Ramos (cell line): ENCODE measurements at regions not wholly inside any gene's neighbourhood (a gene's known extent, or its start where the extent isn't known, plus 50 kb on each side); places are given as distances from the start of the nearest gene placed in this dataset.

Source experiments
- in situ Hi-C: fragments of 300-500 bp; cut with MboI; formaldehyde crosslinking; loops from one replicate; pipeline ENCODE4 v1.14.3; 2022; ENCODE audit warnings: low sequenced_read_pairs; ENCODE audit not compliant: unreplicated experiment

DNA sequence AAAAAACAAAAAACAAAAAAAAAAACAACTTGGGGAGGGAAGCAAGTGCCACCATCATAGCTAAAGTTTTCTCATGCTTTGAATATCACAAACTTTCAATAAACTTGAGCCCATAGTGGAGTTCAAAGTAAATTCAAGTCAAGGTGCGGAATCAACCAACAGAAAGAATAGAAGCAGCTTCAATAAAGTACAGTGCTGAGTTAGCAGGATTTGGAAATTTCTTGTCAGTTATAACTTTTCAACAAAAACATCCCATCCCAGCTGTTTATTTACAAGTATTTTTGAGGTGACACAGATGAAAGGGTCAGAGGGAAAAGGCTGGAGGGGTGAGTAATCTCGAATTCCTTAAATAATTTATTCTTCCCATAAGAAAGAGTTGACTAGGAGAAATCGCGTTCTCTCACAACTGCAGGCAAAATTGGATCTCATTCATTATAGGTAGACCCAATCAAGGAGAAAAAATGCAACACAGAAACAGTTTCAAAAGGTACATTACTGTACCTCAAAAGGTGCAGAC lies 477.4 kb upstream of the RASGRP1 start:
- in situ Hi-C loops: no loop called here

DNA sequence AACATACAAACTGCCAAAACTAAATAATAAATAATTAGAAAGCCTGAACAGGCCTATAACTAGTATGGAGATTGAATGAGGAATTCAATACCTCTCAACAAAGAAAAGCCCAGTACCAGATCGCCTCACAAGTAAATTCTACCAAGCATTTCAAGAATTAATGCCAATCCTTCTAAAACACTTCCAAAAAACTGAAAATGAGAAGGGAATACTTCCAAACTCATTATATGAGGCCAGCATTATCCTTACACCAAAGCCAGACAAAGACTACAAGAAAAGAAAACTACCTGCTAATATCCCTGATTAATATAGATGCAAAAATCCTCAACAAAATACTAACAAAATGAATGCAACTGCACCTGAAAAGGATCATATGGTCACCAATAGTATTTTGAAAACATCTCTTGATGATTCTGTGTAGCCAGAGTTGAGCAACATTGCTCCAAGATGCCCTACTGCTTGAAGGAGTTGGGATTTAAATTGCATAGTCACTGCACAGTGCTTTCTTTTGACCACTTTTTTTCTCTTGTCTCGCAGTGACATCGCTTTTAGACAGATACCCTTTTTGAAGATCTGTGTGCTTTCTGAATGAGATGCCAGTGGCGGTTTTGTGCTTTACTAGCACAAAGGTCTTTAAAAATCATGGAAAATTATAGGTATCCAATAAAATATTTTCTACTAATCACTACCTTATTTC lies 487.2 kb upstream of the RASGRP1 start:
- in situ Hi-C loops: no loop called here

DNA sequence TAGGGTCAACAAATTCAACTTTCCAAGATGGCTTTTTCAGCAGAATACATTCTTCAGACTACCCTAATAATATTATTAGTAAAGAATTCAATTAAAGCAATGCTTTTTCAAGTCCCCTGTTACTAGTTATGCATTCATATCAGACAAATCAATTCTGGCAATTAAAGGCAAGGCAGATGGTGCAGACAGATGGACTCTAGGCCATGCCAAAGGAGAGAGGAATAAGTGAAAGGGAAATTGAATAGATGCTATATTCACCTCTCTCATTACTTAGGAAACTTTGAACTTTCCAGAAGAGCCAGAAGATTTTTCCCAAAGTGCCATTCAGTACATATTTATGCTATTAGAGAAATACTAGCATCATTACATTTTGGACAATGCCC lies 487.7 kb upstream of the RASGRP1 start:
- in situ Hi-C loops: no loop called here

DNA sequence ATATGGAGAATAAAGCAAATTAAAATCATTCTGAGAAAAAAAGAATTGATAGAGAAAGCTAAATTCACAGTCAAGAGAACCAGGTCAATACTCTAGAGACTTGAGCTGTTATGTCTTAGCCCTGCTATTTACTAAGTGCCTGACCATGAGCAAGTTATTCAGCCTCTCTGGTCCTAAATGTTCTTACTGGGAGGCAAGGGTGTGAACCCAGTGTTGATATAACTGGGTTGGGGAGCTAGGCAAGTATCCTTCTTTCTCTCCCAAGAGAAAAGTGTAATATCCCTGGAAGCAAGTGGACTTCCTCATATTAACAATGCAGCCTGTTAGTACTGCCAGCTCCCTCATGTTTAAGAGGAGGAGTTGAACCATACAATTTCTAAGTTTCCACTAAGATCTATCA lies 488.9 kb upstream of the RASGRP1 start:
- in situ Hi-C loops: no loop called here

DNA sequence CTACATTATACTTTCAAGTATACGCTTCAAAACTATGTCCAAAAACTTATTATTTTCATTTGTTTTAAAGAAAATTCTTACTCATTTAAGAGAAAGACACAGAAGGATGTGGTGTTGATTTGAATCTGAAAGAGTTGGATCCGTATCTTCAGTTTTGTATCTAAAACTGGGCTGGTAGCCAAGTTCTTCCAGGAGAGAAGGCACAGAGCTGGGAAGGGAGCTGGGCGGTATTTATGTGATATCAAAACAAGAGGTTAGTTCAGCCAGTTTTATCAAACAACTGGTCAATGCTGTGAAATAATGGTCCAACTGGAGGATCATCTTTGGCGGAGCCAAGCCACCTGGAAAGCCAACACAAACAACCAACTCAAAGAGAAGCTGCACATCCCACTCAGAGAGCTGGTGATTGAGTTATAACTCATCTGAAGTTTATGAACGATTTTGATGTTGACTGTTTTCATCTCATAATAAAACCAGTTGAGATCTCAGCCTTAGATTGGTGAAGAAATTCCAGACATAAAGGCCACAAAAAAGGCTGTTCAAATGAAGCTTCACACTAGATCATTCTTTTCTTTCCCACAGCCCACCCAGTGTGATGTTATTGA lies 489.6 kb upstream of the RASGRP1 start:
- in situ Hi-C loops: no loop called here

DNA sequence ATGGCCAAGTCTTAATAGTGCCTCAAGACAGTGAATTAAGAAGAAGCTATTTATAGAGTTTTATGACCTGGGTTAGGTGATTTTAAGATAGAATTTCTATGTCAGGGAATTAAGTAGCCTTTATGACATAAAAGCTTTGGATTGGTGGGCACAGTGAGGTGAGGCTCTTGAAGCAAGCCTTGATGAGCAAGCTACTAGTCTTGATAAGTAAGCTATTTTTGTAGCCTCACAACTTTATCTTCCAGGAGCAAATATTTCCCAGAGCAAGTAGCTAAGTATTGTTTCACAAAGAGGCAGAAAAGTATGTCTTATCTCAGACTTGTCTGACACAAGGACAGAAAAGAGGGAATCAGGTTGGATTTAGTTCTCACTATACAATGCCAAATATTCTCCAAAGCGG lies 491.7 kb upstream of the RASGRP1 start:
- in situ Hi-C loops: no loop called here

DNA sequence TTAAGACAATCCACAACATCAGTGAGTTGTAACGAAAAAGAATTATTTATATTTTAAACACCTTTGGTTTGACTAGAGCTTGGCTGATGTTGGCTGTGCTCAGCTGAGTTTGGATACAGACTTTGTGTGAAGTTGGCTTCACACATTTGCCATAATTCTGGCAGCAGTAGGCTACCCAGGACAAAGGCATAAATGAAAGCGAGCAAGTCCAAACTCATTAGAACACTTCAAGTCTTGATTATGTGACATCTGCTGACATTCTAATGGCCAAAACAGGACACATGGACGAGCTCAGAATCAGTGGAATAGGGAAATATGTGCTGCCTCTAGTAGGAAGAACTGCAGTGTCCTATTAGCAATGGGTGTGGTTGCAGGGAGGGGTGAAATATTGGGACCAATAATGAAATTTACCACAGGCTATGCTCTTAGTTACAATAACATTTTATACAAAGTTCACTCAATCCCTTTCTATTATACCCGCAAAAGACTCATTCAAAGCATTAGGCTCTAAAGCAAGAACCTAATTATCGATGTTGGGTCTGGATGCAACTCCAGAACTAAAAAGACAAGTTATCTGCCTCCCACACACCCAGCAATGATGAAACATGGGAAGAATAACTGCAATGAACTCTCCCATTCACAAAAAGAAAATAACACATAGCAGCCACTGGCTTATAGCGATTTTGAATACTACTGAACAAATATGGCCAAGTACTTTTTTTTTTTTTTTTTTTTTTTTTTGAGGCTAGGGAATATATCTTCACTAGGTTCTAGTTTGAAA lies 493.9 kb upstream of the RASGRP1 start:
- in situ Hi-C loops: no loop called here

DNA sequence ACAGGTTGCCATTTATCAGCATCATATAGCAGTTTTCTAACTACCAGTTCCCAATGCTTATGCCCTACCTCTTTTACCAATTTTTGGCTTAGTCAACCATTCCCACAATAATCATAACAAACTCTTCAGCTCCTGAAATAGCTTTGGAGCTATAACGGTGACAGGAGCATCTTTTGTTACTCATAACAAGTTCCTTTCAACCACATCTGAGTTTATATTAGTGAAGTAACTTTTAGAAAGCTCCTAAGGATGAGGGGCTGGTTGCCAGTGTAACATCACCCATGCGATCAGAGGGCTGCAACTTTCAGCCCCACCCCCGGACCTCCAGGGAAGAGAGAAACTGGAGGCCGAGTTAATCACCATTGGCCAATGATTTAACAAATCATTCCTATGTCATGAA lies 495.3 kb upstream of the RASGRP1 start:
- in situ Hi-C loops: no loop called here

DNA sequence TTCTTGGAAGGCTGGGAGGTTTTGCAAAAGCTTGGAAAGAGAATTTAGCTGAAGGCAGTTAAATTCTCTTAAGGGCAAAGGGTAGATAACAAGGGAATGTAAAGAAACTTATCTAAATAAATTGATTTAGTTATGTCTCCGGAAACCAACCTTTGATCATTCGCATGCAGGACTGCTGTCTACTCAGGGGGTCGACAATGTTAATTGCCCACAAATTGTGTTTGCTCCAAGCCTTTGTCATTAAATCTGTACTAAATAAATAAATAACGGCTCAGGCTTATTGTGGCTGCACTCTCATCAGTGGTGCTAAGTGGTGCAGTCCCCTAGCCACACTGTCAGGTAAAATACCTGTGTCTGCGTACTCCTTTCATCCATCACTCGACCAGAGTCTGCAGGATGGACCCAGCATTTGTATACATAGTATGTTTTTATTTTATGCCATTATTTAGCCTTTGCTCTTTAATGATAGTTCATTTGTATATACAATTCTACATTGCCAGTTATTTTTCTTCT lies 497.4 kb upstream of the RASGRP1 start:
- in situ Hi-C loops: no loop called here

DNA sequence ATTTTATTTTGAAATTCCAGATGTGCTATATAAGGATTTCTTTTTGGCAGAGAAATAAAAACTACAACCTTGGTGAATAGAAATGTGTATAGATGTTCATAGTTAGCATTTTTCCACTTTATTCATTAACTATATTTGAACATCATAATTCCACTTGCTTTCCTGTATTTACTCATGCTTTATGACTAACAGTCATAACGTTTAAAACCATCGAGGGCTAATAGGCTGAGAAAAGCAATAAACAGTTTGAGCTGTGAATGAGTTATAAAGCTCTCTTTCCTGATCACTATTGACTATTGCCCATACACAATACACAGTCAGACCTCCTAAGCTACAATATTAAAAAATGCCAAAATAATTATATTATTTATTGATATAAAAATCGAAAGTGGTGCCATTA lies 502.1 kb upstream of the RASGRP1 start:
- in situ Hi-C loops: no loop called here

DNA sequence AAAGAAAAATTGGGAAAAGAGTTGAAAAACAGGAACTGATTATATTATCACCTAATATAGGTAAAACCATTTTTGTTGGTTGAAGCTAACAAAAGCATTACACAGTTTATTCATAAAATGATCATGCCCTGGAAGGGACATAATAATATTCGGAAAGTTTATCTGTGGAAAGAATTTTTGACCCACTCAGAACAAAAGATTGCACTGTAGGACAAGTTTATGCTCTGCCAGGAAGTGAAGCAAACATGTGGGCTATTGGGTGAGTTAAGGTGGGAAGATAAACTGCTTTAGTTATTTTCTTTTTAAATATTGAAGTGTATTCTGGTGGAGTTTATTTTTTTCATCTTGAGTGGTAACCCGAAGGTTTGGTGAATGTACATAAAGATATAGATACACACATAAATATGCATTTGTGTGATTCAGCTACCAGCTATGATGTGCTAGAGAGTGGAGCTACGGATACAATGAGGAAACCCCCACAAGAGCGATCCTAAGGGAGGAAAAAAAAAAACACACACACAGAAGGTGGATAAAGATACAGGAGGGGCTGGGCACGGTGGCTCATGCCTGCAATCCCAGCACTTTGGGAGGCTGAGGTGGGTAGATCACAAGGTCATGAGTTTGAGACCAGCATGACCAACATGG lies 506.4 kb upstream of the THBS1 start:
- in situ Hi-C loops: no loop called here

DNA sequence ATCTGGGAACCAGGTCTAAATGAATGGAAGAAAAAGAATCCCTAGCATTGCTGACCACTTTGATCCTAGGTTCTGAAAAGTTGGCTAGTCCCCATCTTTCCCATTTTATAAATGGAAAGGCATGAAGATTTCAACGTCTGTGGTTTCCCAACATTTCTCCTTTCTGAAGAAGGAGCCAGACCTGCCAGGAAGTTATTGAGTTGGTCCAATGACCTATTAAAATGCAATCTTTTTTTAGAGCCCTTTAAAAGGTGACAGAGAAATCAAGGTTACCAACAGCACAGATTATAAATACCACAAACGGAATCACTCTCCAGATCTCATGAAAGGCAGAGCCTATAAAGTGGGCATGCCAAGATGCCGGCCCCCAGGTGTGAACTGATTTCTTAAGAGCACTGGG lies 505.6 kb upstream of the THBS1 start:
- in situ Hi-C loops: no loop called here

DNA sequence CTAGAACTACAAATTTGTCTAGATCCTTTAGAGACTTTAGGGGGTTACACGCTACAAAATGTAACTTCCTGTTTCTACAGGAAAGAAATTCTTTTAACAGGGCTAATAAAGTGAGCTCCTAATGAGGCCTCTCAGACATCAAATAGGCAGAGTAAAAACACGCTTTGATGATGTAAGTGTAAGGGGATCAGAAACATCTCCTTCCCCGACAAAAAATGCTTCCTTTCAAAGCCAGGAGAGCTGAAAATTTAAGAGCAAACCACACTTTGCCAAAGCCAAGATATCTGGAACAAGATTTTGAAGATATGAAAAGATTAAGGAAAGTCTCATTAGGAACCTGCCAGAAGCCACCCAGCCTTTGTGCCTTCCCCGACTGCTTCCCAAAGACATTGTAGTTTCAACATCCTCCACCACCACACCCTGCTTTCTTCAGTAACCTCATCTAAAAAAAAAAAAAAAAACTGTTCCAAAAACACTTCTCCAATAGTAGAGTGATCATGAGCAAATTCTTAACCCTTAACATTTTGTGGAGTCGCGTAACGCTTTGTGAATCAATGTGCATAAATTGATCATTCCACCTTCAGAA lies 505.0 kb upstream of the THBS1 start:
- in situ Hi-C loops: no loop called here

DNA sequence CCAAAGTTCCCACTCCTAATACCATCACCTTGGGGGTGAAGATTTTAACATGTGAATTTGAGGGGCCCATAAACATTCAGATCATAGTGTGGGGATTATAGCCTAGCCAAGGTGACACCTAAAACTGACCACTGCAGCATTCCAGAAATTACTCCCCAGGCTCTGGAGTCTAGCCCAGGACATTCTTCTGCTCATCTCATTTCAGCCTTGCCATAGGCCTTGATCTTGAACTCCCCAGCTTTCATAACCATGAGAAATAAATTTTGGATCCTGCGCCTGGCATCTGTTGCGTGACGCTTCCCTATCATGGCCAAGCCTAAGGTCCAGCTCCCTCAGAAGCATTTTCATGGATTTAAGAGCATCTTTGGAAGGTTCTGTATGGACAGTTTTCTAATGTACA lies 502.9 kb upstream of the THBS1 start:
- in situ Hi-C loops: no loop called here

DNA sequence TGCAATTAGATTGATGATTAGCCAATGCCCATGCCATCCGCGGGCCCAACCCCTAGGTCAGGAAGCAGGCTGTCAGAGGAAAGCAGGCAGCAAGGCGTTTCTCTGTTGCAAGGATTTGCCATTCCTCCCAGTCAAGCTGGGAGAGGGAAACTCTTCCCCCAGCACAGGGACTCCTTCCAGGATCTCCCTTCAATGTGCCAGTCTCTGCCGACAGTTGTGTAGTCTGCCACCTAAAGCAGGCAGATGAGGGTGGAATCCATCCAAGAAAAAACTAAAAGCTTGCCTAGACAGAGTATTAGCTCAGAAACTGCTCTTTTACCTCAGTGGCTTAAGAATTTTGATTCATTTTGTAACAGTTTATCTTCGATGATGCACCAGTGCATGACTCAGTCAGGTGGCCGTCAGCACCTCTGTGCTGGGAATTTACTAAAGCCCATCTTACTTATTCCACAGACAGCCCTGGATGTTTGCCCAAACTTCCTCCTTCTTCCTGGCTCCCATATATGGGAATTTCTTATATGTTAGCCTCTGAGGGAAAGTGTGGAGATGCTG lies 501.5 kb upstream of the THBS1 start:
- in situ Hi-C loops: no loop called here

DNA sequence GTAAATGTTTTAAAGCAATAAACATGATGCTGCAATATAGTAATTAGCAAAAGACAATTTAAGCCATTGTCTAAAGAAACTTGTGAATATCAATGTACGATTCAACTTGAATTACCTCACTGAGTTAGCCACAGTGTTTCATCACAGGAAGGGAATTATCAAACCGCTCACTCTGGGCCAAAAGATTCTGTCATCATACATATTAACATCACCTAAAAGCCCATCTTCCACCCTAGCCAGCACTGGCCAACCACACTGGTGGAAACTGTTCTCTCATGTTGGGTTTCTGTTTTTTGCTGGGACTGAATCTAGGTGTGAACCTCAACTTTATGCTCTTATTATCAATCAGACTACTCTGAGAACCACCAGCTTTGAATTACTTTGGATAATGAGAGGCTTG lies 497.7 kb upstream of the THBS1 start:
- in situ Hi-C loops: no loop called here

DNA sequence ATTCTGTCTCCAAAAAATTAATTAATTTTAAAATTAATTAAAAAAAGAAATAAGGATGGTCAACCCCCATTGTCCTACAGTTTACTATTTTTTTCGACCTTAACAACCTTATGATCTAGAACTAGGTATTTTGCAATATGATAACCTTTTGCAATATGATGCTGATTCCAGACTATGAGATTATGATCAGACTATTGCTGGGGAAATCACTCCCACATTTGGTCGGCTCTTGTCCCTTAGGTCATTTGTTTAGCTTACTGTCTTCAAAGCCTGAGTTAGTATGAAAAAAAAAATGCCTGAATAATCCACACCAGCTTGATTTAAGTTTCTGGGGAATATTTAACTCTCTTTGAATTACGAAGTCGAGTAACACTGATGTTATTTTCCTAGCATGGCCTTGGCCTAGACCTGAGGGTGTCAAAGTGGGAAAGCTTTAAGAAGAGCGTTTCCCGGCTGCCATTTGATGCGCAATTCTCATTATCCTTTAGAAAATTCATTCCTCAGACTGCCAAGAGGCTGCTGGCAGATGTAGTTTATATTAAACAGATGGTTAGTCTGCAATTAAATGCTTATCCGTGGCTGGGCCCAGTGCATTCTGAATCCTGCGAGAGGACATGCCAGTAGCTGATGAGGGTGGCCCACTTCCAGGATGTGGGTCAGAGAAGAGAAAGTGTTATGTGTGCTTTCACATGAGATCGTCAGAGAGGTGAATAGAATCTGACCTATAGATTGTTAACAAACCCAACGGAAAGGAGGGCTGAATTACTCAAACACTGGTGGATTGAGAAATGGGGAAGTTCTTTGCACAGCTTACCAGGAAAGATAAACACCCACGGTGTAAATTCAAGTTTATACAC lies 496.0 kb upstream of the THBS1 start:
- in situ Hi-C loops: no loop called here

DNA sequence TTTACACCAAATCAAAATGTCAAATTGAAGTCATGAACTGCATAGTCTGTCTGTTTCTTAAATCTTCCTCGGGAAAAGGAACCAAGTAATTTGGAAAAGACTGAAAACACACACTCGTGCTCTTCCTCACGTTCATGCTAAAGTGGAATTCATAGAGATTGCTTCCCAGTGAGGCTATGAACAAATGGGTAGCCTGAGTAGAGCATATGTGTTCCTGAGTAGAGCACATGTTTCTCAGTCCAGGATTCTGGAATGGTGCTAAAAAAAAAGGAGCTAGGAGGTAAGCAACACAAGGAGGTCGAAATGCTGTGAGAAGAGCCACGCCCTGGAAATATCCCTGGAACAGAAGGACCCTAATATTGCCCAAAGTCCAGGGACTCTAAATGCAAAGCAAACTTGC lies 494.2 kb upstream of the THBS1 start:
- in situ Hi-C loops: no loop called here

DNA sequence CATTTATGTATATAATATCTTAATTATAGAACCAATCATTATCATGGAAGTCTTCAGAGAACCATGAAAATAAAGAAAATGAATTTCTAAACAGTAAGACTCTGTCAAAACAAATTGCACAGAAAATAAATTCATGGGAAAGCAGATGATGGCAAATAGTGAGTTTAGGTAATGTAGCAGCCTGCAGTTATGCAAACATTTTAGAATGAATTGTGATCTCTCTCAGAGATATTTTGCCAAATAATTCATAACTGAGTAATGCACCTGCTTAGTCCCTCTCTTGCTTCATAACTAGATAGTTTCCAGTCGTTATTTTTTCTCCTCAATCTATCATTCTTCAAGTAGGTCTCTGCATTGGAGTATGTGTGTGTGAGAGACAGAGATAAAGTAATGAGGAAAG lies 492.7 kb upstream of the THBS1 start:
- in situ Hi-C loops: no loop called here
